GM23248 (cell line): ENCODE measurements at regions not wholly inside any gene's neighbourhood (a gene's known extent, or its start where the extent isn't known, plus 50 kb on each side); places are given as distances from the start of the nearest gene placed in this dataset.

Experiments
- EZH2 ChIP-seq: fragments of 200-600 bp; sonication (generic); IDR thresholded peaks from 2 replicates; pipeline ENCODE4 v1.6.1; 2018; ENCODE audit warnings: antibody characterized with exemption, mild to moderate bottlenecking; ENCODE audit not compliant: insufficient read depth, poor library complexity, severe bottlenecking
- EZH2phosphoT487 ChIP-seq: fragments of 200-600 bp; sonication (generic); IDR thresholded peaks from 2 replicates; pipeline ENCODE4 v1.6.1; 2018; ENCODE audit warnings: antibody characterized with exemption, moderate library complexity, mild to moderate bottlenecking, low read depth; ENCODE audit not compliant: insufficient read depth

- no peak for TF ChIP-seq EZH2phosphoT487
- no peak for TF ChIP-seq EZH2
Measured at GRCh38 chr3:61331929-61332552, 80.8 kb upstream of the FHIT start.
